Natural killer cell (primary cell): ENCODE measurements at regions not wholly inside any gene's neighbourhood (a gene's known extent, or its start where the extent isn't known, plus 50 kb on each side); places are given as distances from the start of the nearest gene placed in this dataset.

Source experiments
- ATAC-seq, 3 donors: fragments of 150-1000 bp in 2 of 3; fragments of 200-7000 bp in 1 of 3; cut with Tn5 transposase; 1 replicate in 1 of 3; 2 replicates in 2 of 3; pipeline ENCODE4 v1.10.0; 2021; ENCODE audit warnings: mild to moderate bottlenecking in 2 of 3, moderate library complexity in 2 of 3
- DNase-seq, 2 donors: peaks; one replicate each; pipeline versions ENCODE4 v3.0.0 to v3.0.0-alpha.2; 2013 to 2021; ENCODE audit warnings: mixed read lengths in 1 of 2
- H3K27ac ChIP-seq: one replicate; pipeline ENCODE4 v1.5.1; 2013; ENCODE audit warnings: mild to moderate bottlenecking, low read length
- H3K27me3 ChIP-seq: one replicate; pipeline ENCODE4 v1.6.1; 2013; ENCODE audit warnings: low read length; ENCODE audit not compliant: control insufficient read depth, insufficient read depth
- H3K36me3 ChIP-seq: one replicate; pipeline ENCODE4 v1.6.1; 2013; ENCODE audit warnings: low read length; ENCODE audit not compliant: control insufficient read depth, insufficient read depth
- H3K4me1 ChIP-seq: one replicate; pipeline ENCODE4 v1.6.1; 2013; ENCODE audit warnings: low read length; ENCODE audit not compliant: control insufficient read depth, insufficient read depth
- H3K4me3 ChIP-seq: one replicate; pipeline ENCODE4 v1.5.1; 2013; ENCODE audit warnings: low read length
- H3K9me3 ChIP-seq: one replicate; pipeline ENCODE4 v1.6.1; 2013; ENCODE audit warnings: low read length; ENCODE audit not compliant: control insufficient read depth, insufficient read depth
- H3K27ac Mint-ChIP-seq, 2 donors: one replicate each; pipeline ENCODE4 v1.8.0; 2022; ENCODE audit warnings: mild to moderate bottlenecking in 2 of 2, mixed read lengths in 2 of 2, moderate library complexity in 1 of 2
- H3K27me3 Mint-ChIP-seq, 2 donors: one replicate each; pipeline ENCODE4 v1.8.0; 2022; ENCODE audit warnings: low read depth in 2 of 2, mixed read lengths in 2 of 2
- H3K36me3 Mint-ChIP-seq: one replicate; pipeline ENCODE4 v1.8.0; 2022; ENCODE audit warnings: mixed read lengths
- H3K4me1 Mint-ChIP-seq, 2 donors: one replicate each; pipeline ENCODE4 v1.8.0; 2022; ENCODE audit warnings: mixed read lengths in 2 of 2
- H3K4me3 Mint-ChIP-seq: one replicate; pipeline ENCODE4 v1.8.0; 2022; ENCODE audit warnings: mild to moderate bottlenecking, moderate library complexity, mixed read lengths
- H3K9me3 Mint-ChIP-seq, 2 donors: one replicate each; pipeline ENCODE4 v1.8.0; 2022; ENCODE audit warnings: mixed read lengths in 2 of 2
- WGBS: methylation state at CpG from one replicate; pipeline ENCODE4 v1.1.7; 2013; ENCODE audit warnings: missing lambda C conversion rate; ENCODE audit not compliant: insufficient coverage; 5-methylcytosine and 5-hydroxymethylcytosine counted together
- intact Hi-C: fragments of 100-400 bp; cut with micrococcal nuclease; formaldehyde crosslinking; loops from one replicate; pipeline ENCODE4 v1.14.2; 2022
- TF ChIP-seq, protein P1 (sequence below): fragments of 200-600 bp; IDR thresholded peaks from one replicate; pipeline ENCODE4 v1.8.0; 2022; ENCODE audit warnings: antibody characterized with exemption

DNA sequence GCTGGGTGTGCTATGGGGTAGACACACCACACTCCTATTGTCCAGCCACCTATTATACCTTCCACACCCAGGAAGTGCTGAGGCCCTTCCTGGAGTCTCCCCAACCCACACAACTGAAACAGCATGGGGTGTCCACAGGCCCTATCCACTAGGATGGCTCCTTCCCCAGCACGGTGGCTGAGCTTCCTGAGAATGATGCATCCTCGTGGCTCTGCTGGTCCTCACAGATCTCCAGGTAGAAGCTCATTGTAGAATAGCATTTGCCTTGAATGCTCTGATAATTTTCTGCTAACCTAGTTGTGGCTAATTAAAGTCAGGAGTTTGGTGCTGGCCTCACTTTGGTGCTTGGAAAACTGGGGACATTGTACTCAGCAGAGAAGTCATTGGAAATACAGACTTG is 182.6 kb downstream of the ANKRD30B start:
- Mint-ChIP-seq H3K27ac (no peak overlapping the region), H3K4me1 (peaks cover 0 to under 1% of the 10 kb centered on the region in 2 donors), H3K36me3 (no peaks in the 10 kb centered on the region), H3K4me3 (no peak overlapping the region), H3K9me3 (no peaks in the 10 kb centered on the region), H3K27me3 (no peaks in the 10 kb centered on the region)
- no peaks in the 10 kb centered on the region for H3K36me3 ChIP-seq
- H3K4me1 ChIP-seq, result no peaks in the 10 kb centered on the region
- H3K27me3 ChIP-seq, result no peaks in the 10 kb centered on the region
- 87% methylated on average over 2 of the region's 2 CpGs for WGBS
- H3K4me3 ChIP-seq, result no peak overlapping the region
- no peak overlapping the region for H3K27ac ChIP-seq
- TF ChIP-seq, protein P1, sequence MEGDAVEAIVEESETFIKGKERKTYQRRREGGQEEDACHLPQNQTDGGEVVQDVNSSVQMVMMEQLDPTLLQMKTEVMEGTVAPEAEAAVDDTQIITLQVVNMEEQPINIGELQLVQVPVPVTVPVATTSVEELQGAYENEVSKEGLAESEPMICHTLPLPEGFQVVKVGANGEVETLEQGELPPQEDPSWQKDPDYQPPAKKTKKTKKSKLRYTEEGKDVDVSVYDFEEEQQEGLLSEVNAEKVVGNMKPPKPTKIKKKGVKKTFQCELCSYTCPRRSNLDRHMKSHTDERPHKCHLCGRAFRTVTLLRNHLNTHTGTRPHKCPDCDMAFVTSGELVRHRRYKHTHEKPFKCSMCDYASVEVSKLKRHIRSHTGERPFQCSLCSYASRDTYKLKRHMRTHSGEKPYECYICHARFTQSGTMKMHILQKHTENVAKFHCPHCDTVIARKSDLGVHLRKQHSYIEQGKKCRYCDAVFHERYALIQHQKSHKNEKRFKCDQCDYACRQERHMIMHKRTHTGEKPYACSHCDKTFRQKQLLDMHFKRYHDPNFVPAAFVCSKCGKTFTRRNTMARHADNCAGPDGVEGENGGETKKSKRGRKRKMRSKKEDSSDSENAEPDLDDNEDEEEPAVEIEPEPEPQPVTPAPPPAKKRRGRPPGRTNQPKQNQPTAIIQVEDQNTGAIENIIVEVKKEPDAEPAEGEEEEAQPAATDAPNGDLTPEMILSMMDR, result no peak
- ATAC-seq, result peak in 1 of 3 donors; percentile 23
- no peak for DNase-seq
- intact Hi-C loops, result no loop called here
- H3K9me3 ChIP-seq, result no peaks in the 10 kb centered on the region

DNA sequence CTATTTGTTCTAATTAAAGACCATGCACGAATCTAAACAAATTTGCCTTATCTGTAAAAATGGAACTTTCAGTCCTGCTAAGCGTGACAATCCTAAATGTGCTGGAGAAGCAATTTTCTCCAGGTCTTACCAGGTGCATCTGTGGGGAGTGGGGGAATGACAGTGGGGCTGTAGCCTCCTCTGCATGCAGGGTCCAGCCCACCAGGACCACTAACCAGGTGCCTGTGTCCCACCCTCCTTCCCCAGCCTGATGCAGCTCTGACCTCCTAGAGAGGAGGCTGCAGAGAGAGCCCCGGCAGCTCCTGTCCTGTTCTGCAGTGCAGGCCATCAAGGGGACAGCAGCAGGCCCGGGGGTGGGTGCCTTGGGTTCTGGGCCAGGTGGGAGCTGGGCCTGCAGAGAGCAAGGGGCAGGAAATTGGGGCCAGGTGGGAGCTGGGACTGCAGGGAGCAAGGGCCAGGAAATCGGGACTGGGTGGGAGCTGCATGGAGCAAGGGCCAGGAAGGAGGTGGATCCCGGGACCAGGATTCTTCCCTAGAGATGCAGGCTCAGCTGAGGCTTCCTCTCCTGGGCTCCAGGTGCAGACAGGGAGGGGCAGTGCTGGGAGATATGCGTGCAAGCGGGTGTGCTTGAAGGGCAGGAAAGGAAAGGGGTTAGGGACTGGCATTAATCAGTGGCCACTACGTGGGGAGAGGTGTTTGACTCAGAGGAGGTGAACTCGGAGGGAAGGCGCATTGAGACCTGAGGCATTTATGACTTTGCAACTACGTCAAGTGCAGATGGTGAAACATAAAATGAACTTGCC is 185.3 kb downstream of the ANKRD30B start:
- 82% methylated on average over 12 of the region's 12 CpGs for WGBS
- TF ChIP-seq, protein P1, result no peak
- DNase-seq (no peak), ATAC-seq (no peak)
- H3K36me3 ChIP-seq, result no peaks in the 10 kb centered on the region
- no peaks in the 10 kb centered on the region for H3K27me3 ChIP-seq
- no peaks in the 10 kb centered on the region for H3K9me3 ChIP-seq
- Mint-ChIP-seq H3K4me1 (no peaks in the 10 kb centered on the region), H3K9me3 (peaks cover 0 to 2% of the 10 kb centered on the region in 2 donors), H3K27me3 (no peaks in the 10 kb centered on the region), H3K36me3 (no peaks in the 10 kb centered on the region), H3K4me3 (no peak overlapping the region), H3K27ac (no peak overlapping the region)
- no peak overlapping the region for H3K4me3 ChIP-seq
- H3K4me1 ChIP-seq, result no peaks in the 10 kb centered on the region
- no peak overlapping the region for H3K27ac ChIP-seq
- intact Hi-C loops, result no loop called here

DNA sequence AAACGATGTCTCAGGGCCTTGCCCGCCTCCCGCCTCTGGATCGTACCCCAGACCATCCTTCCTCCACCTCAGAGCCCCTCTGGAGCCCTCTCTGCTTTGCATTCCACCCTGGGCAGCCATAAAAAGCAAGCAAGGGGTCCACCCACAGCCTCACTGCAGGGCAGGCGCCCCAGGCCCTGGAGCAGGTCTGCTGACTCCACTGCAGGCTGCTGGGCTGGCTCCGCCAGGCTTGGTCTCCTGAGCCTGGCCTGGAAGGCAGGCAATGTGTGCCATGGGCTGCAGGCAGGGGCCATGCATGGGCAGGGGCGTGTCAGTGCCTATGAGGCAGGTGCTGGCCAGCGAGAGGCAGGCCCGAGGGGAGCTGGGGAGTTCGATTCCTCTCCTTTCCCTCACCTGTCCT is 186.0 kb downstream of the ANKRD30B start:
- no peak for DNase-seq
- WGBS, result 81% methylated on average over 10 of the region's 10 CpGs
- no peaks in the 10 kb centered on the region for H3K36me3 Mint-ChIP-seq
- H3K9me3 Mint-ChIP-seq, result peaks cover 0 to 2% of the 10 kb centered on the region in 2 donors
- no peak overlapping the region for H3K27ac Mint-ChIP-seq
- H3K4me1 ChIP-seq, result no peaks in the 10 kb centered on the region
- intact Hi-C loops, result no loop called here
- H3K27ac ChIP-seq, result no peak overlapping the region
- TF ChIP-seq, protein P1, result no peak
- no peak overlapping the region for H3K4me3 ChIP-seq
- no peak overlapping the region for H3K4me3 Mint-ChIP-seq
- no peaks in the 10 kb centered on the region for H3K4me1 Mint-ChIP-seq
- ATAC-seq, result no peak
- no peaks in the 10 kb centered on the region for H3K36me3 ChIP-seq
- no peaks in the 10 kb centered on the region for H3K27me3 Mint-ChIP-seq
- H3K27me3 ChIP-seq, result no peaks in the 10 kb centered on the region
- no peaks in the 10 kb centered on the region for H3K9me3 ChIP-seq

DNA sequence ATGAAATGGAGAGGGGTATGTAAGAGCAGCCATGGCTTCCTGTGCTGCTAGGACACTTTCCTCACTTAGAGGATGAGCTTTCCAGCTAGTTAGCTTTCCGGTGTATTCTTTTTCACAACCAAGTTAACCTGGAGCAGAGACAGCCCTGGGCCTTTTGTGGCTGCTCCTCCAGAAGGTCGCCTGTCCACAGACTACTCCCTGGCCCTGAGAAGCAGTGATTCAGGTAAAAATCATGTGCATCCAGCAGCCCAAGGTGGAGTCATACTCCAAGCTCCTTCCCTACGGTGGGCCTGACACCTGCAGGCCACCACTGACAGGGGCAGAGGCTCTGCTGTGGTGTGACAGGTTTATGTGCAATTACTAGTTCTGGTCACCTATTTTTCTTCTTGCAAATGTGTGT is 187.2 kb downstream of the ANKRD30B start:
- Histone ChIP-seq H3K4me1 (no peaks in the 10 kb centered on the region), H3K27me3 (no peaks in the 10 kb centered on the region), H3K36me3 (no peaks in the 10 kb centered on the region), H3K9me3 (no peaks in the 10 kb centered on the region), H3K27ac (no peak overlapping the region), H3K4me3 (no peak overlapping the region)
- no peaks in the 10 kb centered on the region for H3K4me1 Mint-ChIP-seq
- no peak overlapping the region for H3K27ac Mint-ChIP-seq
- DNase-seq (no peak), ATAC-seq (no peak)
- no peak overlapping the region for H3K4me3 Mint-ChIP-seq
- H3K9me3 Mint-ChIP-seq, result peaks cover 0 to 2% of the 10 kb centered on the region in 2 donors
- H3K36me3 Mint-ChIP-seq, result no peaks in the 10 kb centered on the region
- 77% methylated on average over 3 of the region's 3 CpGs for WGBS
- H3K27me3 Mint-ChIP-seq, result no peaks in the 10 kb centered on the region
- intact Hi-C loops, result no loop called here
- TF ChIP-seq, protein P1, result no peak
